ENCODE measurements at regions not wholly inside any gene's neighbourhood (a gene's known extent, or its start where the extent isn't known, plus 50 kb on each side); places are given as distances from the start of the nearest gene placed in this dataset.

GRCh38 chr1:55381491-55381890 is 166.3 kb upstream of the USP24 start:
- H3K36me3 Mint-ChIP-seq = no peaks in the 10 kb centered on the region
- H3K27me3 ChIP-seq (ENCODE audit: control insufficient read depth in 2 of 2, insufficient read depth in 2 of 2, low read length in 2 of 2) = no peaks in the 10 kb centered on the region
- 98% methylated on average over 5 of the region's 5 CpGs for whole genome bisulfite sequencing (ENCODE audit: insufficient coverage)
- no peaks in the 10 kb centered on the region for H3K36me3 ChIP-seq (replicated peaks in 1 of 2; ENCODE audit: control insufficient read depth in 1 of 2, insufficient read depth in 2 of 2, low read length in 2 of 2)
- intact Hi-C loops (cut with micrococcal nuclease) = no loop called here
- H3K4me1 Mint-ChIP-seq = peaks cover 2% of the 10 kb centered on the region
- H4K20me1 ChIP-seq (ENCODE audit: insufficient read depth, low read length) = no peaks in the 10 kb centered on the region
- H3K9me3 ChIP-seq (replicated peaks in 1 of 2; ENCODE audit: control insufficient read depth in 1 of 2, insufficient read depth in 1 of 2, low read length in 2 of 2) = no peaks in the 10 kb centered on the region
- no peak for DNase-seq
- H3K4me3 Mint-ChIP-seq = no peak overlapping the region
- H3K9ac ChIP-seq (ENCODE audit: insufficient read depth, low read length, poor library complexity, severe bottlenecking) = no peak overlapping the region
- peaks cover 0 to 2% (median 0%) of the 10 kb centered on the region in 7 donors for H3K9me3 Mint-ChIP-seq
- no peak overlapping the region for H3K4me3 ChIP-seq (replicated peaks in 1 of 3; ENCODE audit: low read depth in 2 of 3, low read length in 3 of 3)
- no peak overlapping the region for H3K4me2 ChIP-seq (replicated peaks; ENCODE audit: extremely low read depth, low read length, poor library complexity, severe bottlenecking)
- peaks cover 0 to 6% (median 4%) of the 10 kb centered on the region in 3 donors for H3K27me3 Mint-ChIP-seq (ENCODE audit: low read depth in 3 of 3)
- H3K27ac ChIP-seq (ENCODE audit: low read depth in 1 of 2, low read length in 2 of 2) = no peak overlapping the region
- H3K27ac Mint-ChIP-seq = no peak overlapping the region
- no peaks in the 10 kb centered on the region for H3K4me1 ChIP-seq (ENCODE audit: control insufficient read depth in 1 of 2, insufficient read depth in 2 of 2, low read length in 2 of 2)
- no peak overlapping the region for H2AFZ ChIP-seq (ENCODE audit: insufficient read depth, low read depth, low read length, poor library complexity, severe bottlenecking)
- H3K79me2 ChIP-seq (ENCODE audit: insufficient read depth, low read length) = no peaks in the 10 kb centered on the region
- TF ChIP-seq, protein P1, sequence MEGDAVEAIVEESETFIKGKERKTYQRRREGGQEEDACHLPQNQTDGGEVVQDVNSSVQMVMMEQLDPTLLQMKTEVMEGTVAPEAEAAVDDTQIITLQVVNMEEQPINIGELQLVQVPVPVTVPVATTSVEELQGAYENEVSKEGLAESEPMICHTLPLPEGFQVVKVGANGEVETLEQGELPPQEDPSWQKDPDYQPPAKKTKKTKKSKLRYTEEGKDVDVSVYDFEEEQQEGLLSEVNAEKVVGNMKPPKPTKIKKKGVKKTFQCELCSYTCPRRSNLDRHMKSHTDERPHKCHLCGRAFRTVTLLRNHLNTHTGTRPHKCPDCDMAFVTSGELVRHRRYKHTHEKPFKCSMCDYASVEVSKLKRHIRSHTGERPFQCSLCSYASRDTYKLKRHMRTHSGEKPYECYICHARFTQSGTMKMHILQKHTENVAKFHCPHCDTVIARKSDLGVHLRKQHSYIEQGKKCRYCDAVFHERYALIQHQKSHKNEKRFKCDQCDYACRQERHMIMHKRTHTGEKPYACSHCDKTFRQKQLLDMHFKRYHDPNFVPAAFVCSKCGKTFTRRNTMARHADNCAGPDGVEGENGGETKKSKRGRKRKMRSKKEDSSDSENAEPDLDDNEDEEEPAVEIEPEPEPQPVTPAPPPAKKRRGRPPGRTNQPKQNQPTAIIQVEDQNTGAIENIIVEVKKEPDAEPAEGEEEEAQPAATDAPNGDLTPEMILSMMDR (IDR thresholded peaks at IDR 0.05) = no peak

- Histone ChIP-seq H3K27me3 (ENCODE audit: control insufficient read depth in 2 of 2, insufficient read depth in 2 of 2, low read length in 2 of 2) (no peaks in the 10 kb centered on the region), H2AFZ (ENCODE audit: insufficient read depth, low read depth, low read length, poor library complexity, severe bottlenecking) (no peak overlapping the region), H3K27ac (ENCODE audit: low read depth in 1 of 2, low read length in 2 of 2) (no peak overlapping the region), H3K9ac (ENCODE audit: insufficient read depth, low read length, poor library complexity, severe bottlenecking) (no peak overlapping the region), H3K36me3 (replicated peaks in 1 of 2; ENCODE audit: control insufficient read depth in 1 of 2, insufficient read depth in 2 of 2, low read length in 2 of 2) (no peaks in the 10 kb centered on the region), H3K9me3 (replicated peaks in 1 of 2; ENCODE audit: control insufficient read depth in 1 of 2, insufficient read depth in 1 of 2, low read length in 2 of 2) (no peaks in the 10 kb centered on the region), H3K4me3 (replicated peaks in 1 of 3; ENCODE audit: low read depth in 2 of 3, low read length in 3 of 3) (no peak overlapping the region), H4K20me1 (ENCODE audit: insufficient read depth, low read length) (no peaks in the 10 kb centered on the region), H3K4me2 (replicated peaks; ENCODE audit: extremely low read depth, low read length, poor library complexity, severe bottlenecking) (no peak overlapping the region), H3K79me2 (ENCODE audit: insufficient read depth, low read length) (no peaks in the 10 kb centered on the region), H3K4me1 (ENCODE audit: control insufficient read depth in 1 of 2, insufficient read depth in 2 of 2, low read length in 2 of 2) (no peaks in the 10 kb centered on the region)
- Mint-ChIP-seq H3K27me3 (ENCODE audit: low read depth in 3 of 3) (peaks cover 0 to 4% (median 1%) of the 10 kb centered on the region in 3 donors), H3K36me3 (no peaks in the 10 kb centered on the region), H3K27ac (no peak overlapping the region), H3K9me3 (peaks cover 0 to 2% (median 0%) of the 10 kb centered on the region in 7 donors), H3K4me3 (no peak overlapping the region), H3K4me1 (peaks cover 2% of the 10 kb centered on the region)
- 67% methylated on average over 3 of the region's 4 CpGs for whole genome bisulfite sequencing (ENCODE audit: insufficient coverage)
- intact Hi-C loops (cut with micrococcal nuclease) = no loop called here
- TF ChIP-seq, protein P1 (IDR thresholded peaks at IDR 0.05) = no peak
- no peak for DNase-seq
These were observed 165.3 kb upstream of the USP24 start for GRCh38 chr1:55380355-55380970.

All from CD14-positive monocyte (primary cell).